ENCODE measurements at regions not wholly inside any gene's neighbourhood (a gene's known extent, or its start where the extent isn't known, plus 50 kb on each side); places are given as distances from the start of the nearest gene placed in this dataset.

DNA sequence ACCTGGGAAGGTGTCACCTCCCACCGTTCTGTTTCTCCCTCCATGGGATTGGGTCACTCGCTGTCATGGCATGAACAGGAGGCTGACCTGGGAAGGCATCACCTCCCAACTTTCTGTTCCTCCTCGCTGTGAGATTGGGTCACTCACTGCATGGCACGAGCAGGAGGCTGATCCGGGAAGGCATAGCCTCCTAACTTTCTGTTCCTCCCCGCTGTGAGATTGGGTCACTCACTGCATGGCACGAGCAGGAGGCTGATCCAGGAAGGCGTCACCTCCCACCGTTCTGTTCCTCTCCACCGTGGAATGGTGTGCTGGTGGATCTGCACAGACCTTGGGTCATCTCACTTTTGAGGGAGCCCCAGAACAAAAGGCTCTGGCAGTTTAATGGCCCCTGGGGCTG lies 239.2 kb upstream of the PRKCQ start:
- TF ChIP-seq, protein P1, sequence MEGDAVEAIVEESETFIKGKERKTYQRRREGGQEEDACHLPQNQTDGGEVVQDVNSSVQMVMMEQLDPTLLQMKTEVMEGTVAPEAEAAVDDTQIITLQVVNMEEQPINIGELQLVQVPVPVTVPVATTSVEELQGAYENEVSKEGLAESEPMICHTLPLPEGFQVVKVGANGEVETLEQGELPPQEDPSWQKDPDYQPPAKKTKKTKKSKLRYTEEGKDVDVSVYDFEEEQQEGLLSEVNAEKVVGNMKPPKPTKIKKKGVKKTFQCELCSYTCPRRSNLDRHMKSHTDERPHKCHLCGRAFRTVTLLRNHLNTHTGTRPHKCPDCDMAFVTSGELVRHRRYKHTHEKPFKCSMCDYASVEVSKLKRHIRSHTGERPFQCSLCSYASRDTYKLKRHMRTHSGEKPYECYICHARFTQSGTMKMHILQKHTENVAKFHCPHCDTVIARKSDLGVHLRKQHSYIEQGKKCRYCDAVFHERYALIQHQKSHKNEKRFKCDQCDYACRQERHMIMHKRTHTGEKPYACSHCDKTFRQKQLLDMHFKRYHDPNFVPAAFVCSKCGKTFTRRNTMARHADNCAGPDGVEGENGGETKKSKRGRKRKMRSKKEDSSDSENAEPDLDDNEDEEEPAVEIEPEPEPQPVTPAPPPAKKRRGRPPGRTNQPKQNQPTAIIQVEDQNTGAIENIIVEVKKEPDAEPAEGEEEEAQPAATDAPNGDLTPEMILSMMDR (IDR thresholded peaks at IDR 0.05): no peak
- no peak for TF ChIP-seq POLR2A (IDR thresholded peaks at IDR 0.05)
